ENCODE measurements at regions not wholly inside any gene's neighbourhood (a gene's known extent, or its start where the extent isn't known, plus 50 kb on each side); places are given as distances from the start of the nearest gene placed in this dataset.

DNA sequence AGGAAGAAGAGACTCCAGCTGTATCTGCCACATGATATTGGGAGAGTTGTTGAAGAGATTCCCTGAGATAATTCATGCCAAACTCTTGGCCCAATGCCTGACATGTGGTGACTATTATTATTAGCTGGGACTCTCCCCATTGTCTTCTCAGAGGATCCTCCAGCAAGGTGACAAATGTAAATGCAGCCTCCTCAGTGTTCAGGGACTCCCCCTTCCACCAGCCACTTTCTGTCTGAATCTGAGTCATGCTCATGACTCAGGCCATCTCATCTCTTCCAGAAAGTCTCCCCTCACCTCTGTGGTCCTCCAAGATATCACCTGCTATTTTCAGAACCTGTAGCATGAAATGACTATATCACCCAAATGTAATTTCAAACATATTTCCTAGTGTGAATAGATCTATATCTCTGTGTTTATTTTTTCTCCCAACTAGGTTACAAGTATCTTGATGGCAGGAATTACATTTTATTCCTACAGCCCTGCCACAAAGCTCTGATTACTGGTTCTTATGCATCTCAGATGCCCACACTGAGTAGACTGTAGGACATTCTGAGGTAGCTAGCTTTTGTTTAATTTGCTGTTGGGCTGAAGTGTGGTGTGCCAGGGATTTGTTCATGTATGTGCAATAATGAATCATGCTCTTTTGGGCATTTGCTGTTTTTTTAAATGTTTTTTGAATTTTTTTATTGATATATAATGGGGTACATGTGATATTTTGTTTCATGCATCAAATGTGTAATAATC lies 126.6 kb upstream of the IL12B start:
- Histone ChIP-seq H3K27me3 (peaks cover 0 to 9% of the 10 kb centered on the region in 2 donors), H3K9me3 (no peaks in the 10 kb centered on the region), H3K4me1 (no peaks in the 10 kb centered on the region), H3K36me3 (no peaks in the 10 kb centered on the region), H3K27ac (no peak overlapping the region), H3K4me3 (no peak overlapping the region)
- intact Hi-C loops (cut with DNase I; ENCODE audit: low total_unique reads), result no loop called here
- no peak for DNase-seq (ENCODE audit: low spot score in 2 of 2)
- no peak for TF ChIP-seq POLR2A (IDR thresholded peaks at IDR 0.05)
- no peak for TF ChIP-seq POLR2AphosphoS5 (IDR thresholded peaks at IDR 0.05)
- TF ChIP-seq CTCF (IDR thresholded peaks at IDR 0.05), result no peak

- no peak for DNase-seq (ENCODE audit: low spot score in 2 of 2)
- Histone ChIP-seq H3K36me3 (no peaks in the 10 kb centered on the region), H3K4me1 (no peaks in the 10 kb centered on the region), H3K4me3 (no peak overlapping the region), H3K9me3 (no peaks in the 10 kb centered on the region), H3K27ac (no peak overlapping the region), H3K27me3 (peaks cover 0 to 9% of the 10 kb centered on the region in 2 donors)
- no peak for TF ChIP-seq POLR2A (IDR thresholded peaks at IDR 0.05)
- TF ChIP-seq CTCF (IDR thresholded peaks at IDR 0.05), result no peak
- no peak for TF ChIP-seq POLR2AphosphoS5 (IDR thresholded peaks at IDR 0.05)
- intact Hi-C loops (cut with DNase I; ENCODE audit: low total_unique reads), result no loop called here
These were observed 128.0 kb upstream of the IL12B start for GRCh38 chr5:159458217-159458711.

DNA sequence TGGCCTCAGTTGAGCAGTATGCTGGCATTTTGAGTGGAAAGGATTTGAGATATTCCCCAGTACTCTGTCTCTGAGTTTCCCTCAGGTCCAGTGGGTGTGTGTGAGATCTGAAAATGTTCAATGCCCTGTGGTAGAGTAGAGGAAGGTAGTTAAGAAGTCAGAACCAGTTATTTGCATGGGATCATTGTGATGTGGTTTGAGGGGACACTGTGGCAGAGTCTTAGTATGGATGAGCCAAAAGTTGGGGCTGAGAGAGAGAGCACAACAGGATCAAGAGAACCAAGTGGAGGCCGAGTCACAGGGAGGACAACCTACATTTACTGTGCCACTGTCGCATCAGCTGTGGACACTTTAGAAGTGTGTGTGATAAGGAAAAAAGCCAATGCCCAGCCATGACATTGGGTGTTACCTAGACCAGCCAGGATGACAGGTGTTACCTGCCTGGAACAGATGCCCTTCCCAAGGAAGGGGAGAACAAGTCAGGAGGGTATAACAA lies 128.9 kb upstream of the IL12B start:
- Histone ChIP-seq H3K4me3 (no peak overlapping the region), H3K36me3 (no peaks in the 10 kb centered on the region), H3K27ac (no peak overlapping the region), H3K27me3 (peaks cover 0 to 9% of the 10 kb centered on the region in 2 donors), H3K9me3 (no peaks in the 10 kb centered on the region), H3K4me1 (no peaks in the 10 kb centered on the region)
- DNase-seq (ENCODE audit: low spot score in 2 of 2), result no peak
- no peak for TF ChIP-seq POLR2A (IDR thresholded peaks at IDR 0.05)
- no peak for TF ChIP-seq CTCF (IDR thresholded peaks at IDR 0.05)
- no peak for TF ChIP-seq POLR2AphosphoS5 (IDR thresholded peaks at IDR 0.05)
- intact Hi-C loops (cut with DNase I; ENCODE audit: low total_unique reads), result no loop called here

DNA sequence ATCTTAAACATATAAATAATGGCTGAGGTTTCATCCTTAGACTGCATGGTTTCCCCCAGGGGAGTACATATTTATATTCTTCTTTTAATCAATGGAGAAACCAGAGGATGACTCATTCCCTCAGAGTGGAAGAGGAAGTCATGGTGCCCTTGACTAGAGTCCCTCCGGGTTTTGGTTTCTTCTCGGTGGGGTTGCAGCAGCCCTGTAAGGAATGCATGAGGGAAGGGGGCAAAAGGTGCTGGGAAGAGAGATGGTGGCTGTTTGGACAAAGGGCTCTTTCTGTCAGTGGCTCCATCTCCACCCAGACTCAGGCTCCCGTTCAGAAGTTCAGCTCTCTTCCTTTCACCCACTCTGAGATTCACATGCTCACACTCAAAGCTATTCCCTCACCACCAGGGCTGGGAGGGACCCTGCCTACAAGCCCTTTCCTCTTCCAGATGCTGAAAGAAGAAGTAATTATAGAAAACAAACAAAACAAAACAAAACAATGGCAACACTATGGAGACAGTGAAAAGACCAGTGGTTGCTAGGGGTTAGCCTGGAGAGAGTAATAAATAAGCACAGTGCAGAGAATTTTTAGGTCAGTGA lies 129.8 kb upstream of the IL12B start:
- intact Hi-C loops (cut with DNase I; ENCODE audit: low total_unique reads), result no loop called here
- TF ChIP-seq CTCF (IDR thresholded peaks at IDR 0.05) (no peak), POLR2AphosphoS5 (IDR thresholded peaks at IDR 0.05) (no peak), POLR2A (IDR thresholded peaks at IDR 0.05) (no peak)
- DNase-seq (ENCODE audit: low spot score in 2 of 2), result no peak

More for the DNA sequence above, 129.8 kb upstream of the IL12B start:
- Histone ChIP-seq H3K4me3 (no peak overlapping the region), H3K4me1 (no peaks in the 10 kb centered on the region), H3K36me3 (no peaks in the 10 kb centered on the region), H3K27me3 (peaks cover 0 to 9% of the 10 kb centered on the region in 2 donors), H3K9me3 (no peaks in the 10 kb centered on the region), H3K27ac (no peak overlapping the region)

Data from breast epithelium (tissue), 4 donors.